HEK293 (cell line): ENCODE measurements at regions not wholly inside any gene's neighbourhood (a gene's known extent, or its start where the extent isn't known, plus 50 kb on each side); places are given as distances from the start of the nearest gene placed in this dataset.

Experiments
- CTCF ChIA-PET: fragments of 350-600 bp; formaldehyde crosslinking; extraction: SDS; loops from one replicate; lab custom pipeline; 2021; ENCODE audit warnings: antibody characterized with exemption; lab: Yijun Ruan, JAX
- POLR2A ChIA-PET: fragments of 300-600 bp; formaldehyde crosslinking; extraction: SDS; loops from one replicate; lab custom pipeline; 2020; ENCODE audit warnings: antibody characterized with exemption, inconsistent platforms; lab: Yijun Ruan, JAX
- H3K27ac ChIP-seq: fragments of 200-500 bp; sonication (Bioruptor generic); 2 replicates; pipeline ENCODE4 v1.5.1; 2014; ENCODE audit warnings: low read depth, low read length, control low read depth, inconsistent platforms; ENCODE audit errors: extremely low read depth
- H3K36me3 ChIP-seq, 2 experiments: fragments of 200-500 bp in 1 of 2; sonication (Bioruptor generic) in 1 of 2; 1 replicate in 1 of 2; 2 replicates in 1 of 2; pipeline ENCODE4 v1.5.1; 2014 to 2017; ENCODE audit warnings: inconsistent platforms in 2 of 2, low read length in 2 of 2; ENCODE audit not compliant: control insufficient read depth in 2 of 2, insufficient read depth in 1 of 2
- H3K4me1 ChIP-seq: fragments of 200-500 bp; sonication (Bioruptor generic); 2 replicates; pipeline ENCODE4 v1.5.1; 2014; ENCODE audit warnings: mild to moderate bottlenecking, low read length, inconsistent platforms; ENCODE audit not compliant: control insufficient read depth, insufficient read depth
- H3K4me3 ChIP-seq: 2 replicates; pipeline ENCODE4 v1.5.1; 2011; ENCODE audit warnings: low read depth, mild to moderate bottlenecking, control low read depth, low read length, moderate library complexity
- H3K9me3 ChIP-seq: fragments of 200-500 bp; sonication (Bioruptor generic); 2 replicates; pipeline ENCODE4 v1.5.1; 2014; ENCODE audit warnings: low read depth, low read length, inconsistent platforms; ENCODE audit not compliant: control insufficient read depth, insufficient read depth
- KLF16 ChIP-seq: fragments of 450-650 bp; formaldehyde crosslinking; IDR thresholded peaks from 2 replicates; pipeline ENCODE4 v1.5.1; 2017; ENCODE audit warnings: missing biosample characterization, missing genetic modification characterization
- SALL2 ChIP-seq: fragments of 450-650 bp; formaldehyde crosslinking; IDR thresholded peaks from 2 replicates; pipeline ENCODE4 v1.5.0; 2017; ENCODE audit warnings: missing biosample characterization, mild to moderate bottlenecking, missing genetic modification characterization, borderline replicate concordance
- SCRT2 ChIP-seq: fragments of 450-650 bp; formaldehyde crosslinking; IDR thresholded peaks from 2 replicates; pipeline ENCODE4 v1.5.1; 2016; ENCODE audit warnings: missing biosample characterization, missing genetic modification characterization
- YY1 ChIP-seq: fragments of 450-650 bp; formaldehyde crosslinking; IDR thresholded peaks from 2 replicates; pipeline ENCODE4 v1.5.1; 2018; ENCODE audit warnings: missing biosample characterization, missing genetic modification characterization
- ZNF133 ChIP-seq: fragments of 450-650 bp; formaldehyde crosslinking; IDR thresholded peaks from 2 replicates; pipeline ENCODE4 v1.5.1; 2016; ENCODE audit warnings: missing biosample characterization, missing genetic modification characterization
- ZNF146 ChIP-seq: fragments of 450-650 bp; formaldehyde crosslinking; IDR thresholded peaks from 2 replicates; pipeline ENCODE4 v1.5.1; 2016; ENCODE audit warnings: missing biosample characterization, missing genetic modification characterization
- ZNF169 ChIP-seq: fragments of 450-650 bp; formaldehyde crosslinking; IDR thresholded peaks from 2 replicates; pipeline ENCODE4 v1.5.1; 2016; ENCODE audit warnings: missing biosample characterization, missing genetic modification characterization
- ZNF221 ChIP-seq: fragments of 450-650 bp; formaldehyde crosslinking; IDR thresholded peaks from 2 replicates; pipeline ENCODE4 v1.5.1; 2017; ENCODE audit warnings: missing biosample characterization, missing genetic modification characterization, borderline replicate concordance
- ZNF239 ChIP-seq: fragments of 450-650 bp; formaldehyde crosslinking; IDR thresholded peaks from 2 replicates; pipeline ENCODE4 v1.5.1; 2016; ENCODE audit warnings: missing biosample characterization, missing genetic modification characterization
- ZNF335 ChIP-seq: fragments of 450-650 bp; formaldehyde crosslinking; conservative IDR thresholded peaks from 2 replicates; pipeline ENCODE4 v1.5.1; 2016; ENCODE audit warnings: missing biosample characterization, missing genetic modification characterization
- ZNF37A ChIP-seq: fragments of 450-650 bp; IDR thresholded peaks from 2 replicates; pipeline ENCODE4 v1.5.1; 2018; ENCODE audit warnings: missing biosample characterization, missing genetic modification characterization
- ZNF394 ChIP-seq: fragments of 450-650 bp; formaldehyde crosslinking; IDR thresholded peaks from 2 replicates; pipeline ENCODE4 v1.5.1; 2016; ENCODE audit warnings: missing biosample characterization, missing genetic modification characterization, mild to moderate bottlenecking, moderate library complexity, borderline replicate concordance
- ZNF530 ChIP-seq: fragments of 450-650 bp; formaldehyde crosslinking; IDR thresholded peaks from 2 replicates; pipeline ENCODE4 v1.5.1; 2016; ENCODE audit warnings: low read depth, missing biosample characterization, missing genetic modification characterization
- ZNF549 ChIP-seq: fragments of 450-650 bp; IDR thresholded peaks from 2 replicates; pipeline ENCODE4 v1.5.1; 2018; ENCODE audit warnings: missing biosample characterization, missing genetic modification characterization, mild to moderate bottlenecking, inconsistent platforms, moderate library complexity
- ZNF555 ChIP-seq: fragments of 450-650 bp; formaldehyde crosslinking; conservative IDR thresholded peaks from 2 replicates; pipeline ENCODE4 v1.5.1; 2017; ENCODE audit warnings: missing biosample characterization, mild to moderate bottlenecking, missing genetic modification characterization, inconsistent platforms
- ZNF658 ChIP-seq: fragments of 450-650 bp; formaldehyde crosslinking; IDR thresholded peaks from 2 replicates; pipeline ENCODE4; 2016; ENCODE audit warnings: missing biosample characterization, missing genetic modification characterization
- ZNF677 ChIP-seq: fragments of 450-650 bp; IDR thresholded peaks from 2 replicates; pipeline ENCODE4 v1.5.0; 2018; ENCODE audit warnings: missing biosample characterization, mild to moderate bottlenecking, missing genetic modification characterization, moderate library complexity
- ZNF792 ChIP-seq: fragments of 450-650 bp; formaldehyde crosslinking; IDR thresholded peaks from 2 replicates; pipeline ENCODE4 v1.5.1; 2016; ENCODE audit warnings: missing biosample characterization, missing genetic modification characterization
- ZSCAN16 ChIP-seq: fragments of 450-650 bp; formaldehyde crosslinking; IDR thresholded peaks from 2 replicates; pipeline ENCODE4 v1.5.1; 2016; ENCODE audit warnings: missing biosample characterization, missing genetic modification characterization
- TF ChIP-seq, protein P1 (sequence below): fragments of 450-650 bp; formaldehyde crosslinking; IDR thresholded peaks from 2 replicates; pipeline ENCODE4; 2016; ENCODE audit warnings: missing biosample characterization, missing genetic modification characterization
- TF ChIP-seq, protein P2 (sequence below): fragments of 450-650 bp; formaldehyde crosslinking; IDR thresholded peaks from 2 replicates; pipeline ENCODE4 v1.5.1; 2016; ENCODE audit warnings: missing biosample characterization, missing genetic modification characterization, low read depth
- TF ChIP-seq, protein P3 (sequence below): fragments of 450-650 bp; formaldehyde crosslinking; IDR thresholded peaks from 2 replicates; pipeline ENCODE4 v1.5.1; 2017; ENCODE audit warnings: missing biosample characterization, missing genetic modification characterization
- TF ChIP-seq, protein P4 (sequence below): fragments of 450-650 bp; formaldehyde crosslinking; IDR thresholded peaks from 2 replicates; pipeline ENCODE4 v1.5.1; 2017; ENCODE audit warnings: missing biosample characterization, missing genetic modification characterization
- TF ChIP-seq, protein P5 (sequence below): fragments of 450-650 bp; formaldehyde crosslinking; IDR thresholded peaks from 2 replicates; pipeline ENCODE4 v1.5.1; 2017; ENCODE audit warnings: missing biosample characterization, missing genetic modification characterization
- TF ChIP-seq, protein P6 (sequence below): fragments of 450-650 bp; formaldehyde crosslinking; IDR thresholded peaks from 2 replicates; pipeline ENCODE4 v1.5.1; 2016; ENCODE audit warnings: missing biosample characterization, missing genetic modification characterization

DNA sequence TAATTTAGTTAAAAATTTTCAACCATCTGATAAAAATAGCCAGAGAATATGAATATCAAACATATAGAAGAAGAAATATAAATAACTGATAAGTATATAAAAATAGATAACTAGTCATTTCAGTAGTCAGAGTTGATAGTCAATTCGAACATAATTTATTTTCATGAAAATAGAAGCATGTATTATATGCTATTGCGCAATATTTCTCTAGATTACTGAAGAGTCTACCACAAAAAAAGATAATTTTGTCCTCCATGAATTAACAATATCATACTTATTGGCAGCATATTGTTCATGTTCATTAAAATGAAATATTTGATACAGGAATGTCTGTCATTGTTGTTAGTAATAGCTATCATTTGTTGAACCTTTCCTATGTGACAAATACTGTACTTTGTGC lies 376.2 kb upstream of the TOM1L1 start:
- POLR2A ChIA-PET = no interaction called here
- TF ChIP-seq, protein P1, sequence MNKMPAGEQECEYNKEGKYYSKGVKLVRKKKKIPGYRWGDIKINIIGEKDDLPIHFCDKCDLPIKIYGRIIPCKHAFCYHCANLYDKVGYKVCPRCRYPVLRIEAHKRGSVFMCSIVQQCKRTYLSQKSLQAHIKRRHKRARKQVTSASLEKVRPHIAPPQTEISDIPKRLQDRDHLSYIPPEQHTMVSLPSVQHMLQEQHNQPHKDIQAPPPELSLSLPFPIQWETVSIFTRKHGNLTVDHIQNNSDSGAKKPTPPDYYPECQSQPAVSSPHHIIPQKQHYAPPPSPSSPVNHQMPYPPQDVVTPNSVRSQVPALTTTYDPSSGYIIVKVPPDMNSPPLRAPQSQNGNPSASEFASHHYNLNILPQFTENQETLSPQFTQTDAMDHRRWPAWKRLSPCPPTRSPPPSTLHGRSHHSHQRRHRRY (tag by site-specific recombination) = no peak
- no peak for TF ChIP-seq ZNF239 (tag by site-specific recombination)
- no peak for TF ChIP-seq ZNF169 (tag by site-specific recombination)
- TF ChIP-seq, protein P2, sequence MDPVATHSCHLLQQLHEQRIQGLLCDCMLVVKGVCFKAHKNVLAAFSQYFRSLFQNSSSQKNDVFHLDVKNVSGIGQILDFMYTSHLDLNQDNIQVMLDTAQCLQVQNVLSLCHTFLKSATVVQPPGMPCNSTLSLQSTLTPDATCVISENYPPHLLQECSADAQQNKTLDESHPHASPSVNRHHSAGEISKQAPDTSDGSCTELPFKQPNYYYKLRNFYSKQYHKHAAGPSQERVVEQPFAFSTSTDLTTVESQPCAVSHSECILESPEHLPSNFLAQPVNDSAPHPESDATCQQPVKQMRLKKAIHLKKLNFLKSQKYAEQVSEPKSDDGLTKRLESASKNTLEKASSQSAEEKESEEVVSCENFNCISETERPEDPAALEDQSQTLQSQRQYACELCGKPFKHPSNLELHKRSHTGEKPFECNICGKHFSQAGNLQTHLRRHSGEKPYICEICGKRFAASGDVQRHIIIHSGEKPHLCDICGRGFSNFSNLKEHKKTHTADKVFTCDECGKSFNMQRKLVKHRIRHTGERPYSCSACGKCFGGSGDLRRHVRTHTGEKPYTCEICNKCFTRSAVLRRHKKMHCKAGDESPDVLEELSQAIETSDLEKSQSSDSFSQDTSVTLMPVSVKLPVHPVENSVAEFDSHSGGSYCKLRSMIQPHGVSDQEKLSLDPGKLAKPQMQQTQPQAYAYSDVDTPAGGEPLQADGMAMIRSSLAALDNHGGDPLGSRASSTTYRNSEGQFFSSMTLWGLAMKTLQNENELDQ (tag by site-specific recombination) = no peak
- TF ChIP-seq ZNF146 (tag by site-specific recombination) = no peak
- TF ChIP-seq, protein P3, sequence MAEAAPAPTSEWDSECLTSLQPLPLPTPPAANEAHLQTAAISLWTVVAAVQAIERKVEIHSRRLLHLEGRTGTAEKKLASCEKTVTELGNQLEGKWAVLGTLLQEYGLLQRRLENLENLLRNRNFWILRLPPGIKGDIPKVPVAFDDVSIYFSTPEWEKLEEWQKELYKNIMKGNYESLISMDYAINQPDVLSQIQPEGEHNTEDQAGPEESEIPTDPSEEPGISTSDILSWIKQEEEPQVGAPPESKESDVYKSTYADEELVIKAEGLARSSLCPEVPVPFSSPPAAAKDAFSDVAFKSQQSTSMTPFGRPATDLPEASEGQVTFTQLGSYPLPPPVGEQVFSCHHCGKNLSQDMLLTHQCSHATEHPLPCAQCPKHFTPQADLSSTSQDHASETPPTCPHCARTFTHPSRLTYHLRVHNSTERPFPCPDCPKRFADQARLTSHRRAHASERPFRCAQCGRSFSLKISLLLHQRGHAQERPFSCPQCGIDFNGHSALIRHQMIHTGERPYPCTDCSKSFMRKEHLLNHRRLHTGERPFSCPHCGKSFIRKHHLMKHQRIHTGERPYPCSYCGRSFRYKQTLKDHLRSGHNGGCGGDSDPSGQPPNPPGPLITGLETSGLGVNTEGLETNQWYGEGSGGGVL (tag by site-specific recombination) = no peak
- TF ChIP-seq SALL2 (tag by site-specific recombination) = no peak
- TF ChIP-seq ZNF549 = no peak
- no peak for TF ChIP-seq ZNF335 (tag by site-specific recombination)
- TF ChIP-seq, protein P4, sequence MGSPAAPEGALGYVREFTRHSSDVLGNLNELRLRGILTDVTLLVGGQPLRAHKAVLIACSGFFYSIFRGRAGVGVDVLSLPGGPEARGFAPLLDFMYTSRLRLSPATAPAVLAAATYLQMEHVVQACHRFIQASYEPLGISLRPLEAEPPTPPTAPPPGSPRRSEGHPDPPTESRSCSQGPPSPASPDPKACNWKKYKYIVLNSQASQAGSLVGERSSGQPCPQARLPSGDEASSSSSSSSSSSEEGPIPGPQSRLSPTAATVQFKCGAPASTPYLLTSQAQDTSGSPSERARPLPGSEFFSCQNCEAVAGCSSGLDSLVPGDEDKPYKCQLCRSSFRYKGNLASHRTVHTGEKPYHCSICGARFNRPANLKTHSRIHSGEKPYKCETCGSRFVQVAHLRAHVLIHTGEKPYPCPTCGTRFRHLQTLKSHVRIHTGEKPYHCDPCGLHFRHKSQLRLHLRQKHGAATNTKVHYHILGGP (tag by site-specific recombination) = no peak
- no peak for TF ChIP-seq ZNF37A (tag by site-specific recombination)
- no peak overlapping the region for H3K27ac ChIP-seq

DNA sequence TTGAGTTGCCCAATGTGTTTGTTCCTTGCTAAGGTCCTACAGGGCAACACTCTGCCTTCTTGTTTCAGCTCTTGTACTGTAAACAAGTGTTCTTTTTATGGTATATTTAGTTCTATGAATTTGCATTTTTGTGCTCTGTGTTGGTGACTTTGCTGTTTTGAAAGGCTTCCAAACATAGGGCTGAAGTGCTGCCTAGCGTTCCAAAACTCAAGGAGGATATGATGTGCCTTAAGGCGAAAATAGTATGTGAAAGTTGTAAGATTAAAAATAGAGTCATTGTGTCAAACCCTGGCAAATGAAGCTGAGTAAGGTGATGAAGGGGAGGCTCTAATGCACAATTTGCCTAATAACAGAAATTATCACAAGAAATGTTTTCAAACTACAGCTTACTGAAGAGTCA lies 372.7 kb upstream of the TOM1L1 start:
- Histone ChIP-seq H3K4me1 (no peaks in the 10 kb centered on the region), H3K9me3 (no peaks in the 10 kb centered on the region), H3K27ac (no peak overlapping the region), H3K36me3 (no peaks in the 10 kb centered on the region), H3K4me3 (no peak overlapping the region)
- CTCF ChIA-PET = no interaction called here
- POLR2A ChIA-PET = no interaction called here
- TF ChIP-seq KLF16 (tag by site-specific recombination) (no peak), ZNF394 (no peak), ZNF555 (tag by site-specific recombination) (no peak), YY1 (tag by site-specific recombination) (no peak), ZNF677 (tag by site-specific recombination) (no peak), ZNF37A (tag by site-specific recombination) (no peak), ZNF221 (tag by site-specific recombination) (no peak), ZNF658 (tag by site-specific recombination) (no peak), SCRT2 (no peak), ZNF146 (tag by site-specific recombination) (no peak), ZSCAN16 (tag by site-specific recombination) (no peak), ZNF792 (tag by site-specific recombination) (no peak), ZNF530 (tag by site-specific recombination) (no peak), ZNF133 (tag by site-specific recombination) (no peak)
- TF ChIP-seq, protein P5, sequence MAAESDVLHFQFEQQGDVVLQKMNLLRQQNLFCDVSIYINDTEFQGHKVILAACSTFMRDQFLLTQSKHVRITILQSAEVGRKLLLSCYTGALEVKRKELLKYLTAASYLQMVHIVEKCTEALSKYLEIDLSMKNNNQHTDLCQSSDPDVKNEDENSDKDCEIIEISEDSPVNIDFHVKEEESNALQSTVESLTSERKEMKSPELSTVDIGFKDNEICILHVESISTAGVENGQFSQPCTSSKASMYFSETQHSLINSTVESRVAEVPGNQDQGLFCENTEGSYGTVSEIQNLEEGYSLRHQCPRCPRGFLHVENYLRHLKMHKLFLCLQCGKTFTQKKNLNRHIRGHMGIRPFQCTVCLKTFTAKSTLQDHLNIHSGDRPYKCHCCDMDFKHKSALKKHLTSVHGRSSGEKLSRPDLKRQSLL = no peak
- TF ChIP-seq, protein P6, sequence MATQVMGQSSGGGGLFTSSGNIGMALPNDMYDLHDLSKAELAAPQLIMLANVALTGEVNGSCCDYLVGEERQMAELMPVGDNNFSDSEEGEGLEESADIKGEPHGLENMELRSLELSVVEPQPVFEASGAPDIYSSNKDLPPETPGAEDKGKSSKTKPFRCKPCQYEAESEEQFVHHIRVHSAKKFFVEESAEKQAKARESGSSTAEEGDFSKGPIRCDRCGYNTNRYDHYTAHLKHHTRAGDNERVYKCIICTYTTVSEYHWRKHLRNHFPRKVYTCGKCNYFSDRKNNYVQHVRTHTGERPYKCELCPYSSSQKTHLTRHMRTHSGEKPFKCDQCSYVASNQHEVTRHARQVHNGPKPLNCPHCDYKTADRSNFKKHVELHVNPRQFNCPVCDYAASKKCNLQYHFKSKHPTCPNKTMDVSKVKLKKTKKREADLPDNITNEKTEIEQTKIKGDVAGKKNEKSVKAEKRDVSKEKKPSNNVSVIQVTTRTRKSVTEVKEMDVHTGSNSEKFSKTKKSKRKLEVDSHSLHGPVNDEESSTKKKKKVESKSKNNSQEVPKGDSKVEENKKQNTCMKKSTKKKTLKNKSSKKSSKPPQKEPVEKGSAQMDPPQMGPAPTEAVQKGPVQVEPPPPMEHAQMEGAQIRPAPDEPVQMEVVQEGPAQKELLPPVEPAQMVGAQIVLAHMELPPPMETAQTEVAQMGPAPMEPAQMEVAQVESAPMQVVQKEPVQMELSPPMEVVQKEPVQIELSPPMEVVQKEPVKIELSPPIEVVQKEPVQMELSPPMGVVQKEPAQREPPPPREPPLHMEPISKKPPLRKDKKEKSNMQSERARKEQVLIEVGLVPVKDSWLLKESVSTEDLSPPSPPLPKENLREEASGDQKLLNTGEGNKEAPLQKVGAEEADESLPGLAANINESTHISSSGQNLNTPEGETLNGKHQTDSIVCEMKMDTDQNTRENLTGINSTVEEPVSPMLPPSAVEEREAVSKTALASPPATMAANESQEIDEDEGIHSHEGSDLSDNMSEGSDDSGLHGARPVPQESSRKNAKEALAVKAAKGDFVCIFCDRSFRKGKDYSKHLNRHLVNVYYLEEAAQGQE = no peak

More for the DNA sequence above, 376.2 kb upstream of the TOM1L1 start:
- Histone ChIP-seq H3K36me3 (no peaks in the 10 kb centered on the region), H3K4me3 (no peak overlapping the region), H3K9me3 (no peaks in the 10 kb centered on the region), H3K4me1 (no peaks in the 10 kb centered on the region)
- CTCF ChIA-PET = no interaction called here
